ENCODE measurements at regions not wholly inside any gene's neighbourhood (a gene's known extent, or its start where the extent isn't known, plus 50 kb on each side); places are given as distances from the start of the nearest gene placed in this dataset.
"Not testable (repeated sequence)": the region's sequence is repeated elsewhere in the genome, so short reads cannot be mapped to it uniquely, and the experiment has no call there.

DNA sequence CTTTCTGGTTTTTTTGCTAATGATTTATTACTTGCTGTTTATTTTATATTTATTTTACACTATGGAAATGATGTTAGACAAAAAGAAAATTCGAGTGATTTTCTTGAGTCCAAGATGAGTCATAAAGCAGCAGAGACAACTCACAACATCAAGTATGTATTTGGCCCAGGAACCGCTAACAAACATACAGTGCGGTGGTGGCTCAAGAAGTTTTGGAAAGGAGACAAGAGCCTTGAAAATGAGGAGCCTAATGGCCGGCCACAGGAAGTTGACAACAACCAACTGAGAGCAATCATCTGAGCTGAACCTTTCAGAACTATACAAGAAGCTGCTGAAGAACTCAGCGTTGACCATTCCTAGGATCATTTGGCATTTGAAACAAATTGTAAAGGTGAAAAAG, 594.1 kb downstream of the SATB2 start:
- H3K27me3 ChIP-seq (ENCODE audit: control insufficient read depth, insufficient read depth, low read length) = no peaks in the 10 kb centered on the region
- H3K4me3 ChIP-seq (ENCODE audit: low read length) = no peak overlapping the region
- no peaks in the 10 kb centered on the region for H3K9me3 ChIP-seq (replicated peaks; ENCODE audit: low read length)
- H3K36me3 ChIP-seq (ENCODE audit: insufficient read depth, low read length) = no peaks in the 10 kb centered on the region
- H3K4me2 ChIP-seq (ENCODE audit: low read length) = no peak overlapping the region
- no peaks in the 10 kb centered on the region for H3K4me1 ChIP-seq (ENCODE audit: control insufficient read depth, insufficient read depth, low read length)
- no peak overlapping the region for H3K9ac ChIP-seq (ENCODE audit: low read depth, low read length)

DNA sequence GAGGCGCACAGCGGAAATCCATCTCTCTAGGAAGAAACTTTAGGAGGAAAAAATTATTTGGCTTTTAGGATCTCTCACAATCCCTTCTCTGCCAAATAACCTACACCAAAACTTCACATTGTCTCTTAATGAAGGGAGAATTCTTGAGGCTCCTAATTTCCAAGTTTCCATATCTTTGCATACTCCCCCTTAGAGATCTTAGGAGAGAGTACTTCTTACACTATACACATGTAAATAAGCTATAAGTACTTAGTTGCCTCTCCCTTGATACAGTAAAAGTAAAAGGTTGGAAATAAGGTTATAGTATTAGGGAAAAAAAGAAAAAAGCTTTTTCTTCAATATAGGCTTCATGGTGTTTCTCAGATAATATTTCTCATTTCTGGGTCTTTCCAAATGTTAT, 596.7 kb downstream of the SATB2 start:
- H3K4me3 ChIP-seq (ENCODE audit: low read length) = no peak overlapping the region
- H3K4me1 ChIP-seq (ENCODE audit: control insufficient read depth, insufficient read depth, low read length) = no peaks in the 10 kb centered on the region
- H3K9ac ChIP-seq (ENCODE audit: low read depth, low read length) = no peak overlapping the region
- H3K27me3 ChIP-seq (ENCODE audit: control insufficient read depth, insufficient read depth, low read length) = no peaks in the 10 kb centered on the region
- no peaks in the 10 kb centered on the region for H3K9me3 ChIP-seq (replicated peaks; ENCODE audit: low read length)
- H3K36me3 ChIP-seq (ENCODE audit: insufficient read depth, low read length) = no peaks in the 10 kb centered on the region
- H3K4me2 ChIP-seq (ENCODE audit: low read length) = no peak overlapping the region

DNA sequence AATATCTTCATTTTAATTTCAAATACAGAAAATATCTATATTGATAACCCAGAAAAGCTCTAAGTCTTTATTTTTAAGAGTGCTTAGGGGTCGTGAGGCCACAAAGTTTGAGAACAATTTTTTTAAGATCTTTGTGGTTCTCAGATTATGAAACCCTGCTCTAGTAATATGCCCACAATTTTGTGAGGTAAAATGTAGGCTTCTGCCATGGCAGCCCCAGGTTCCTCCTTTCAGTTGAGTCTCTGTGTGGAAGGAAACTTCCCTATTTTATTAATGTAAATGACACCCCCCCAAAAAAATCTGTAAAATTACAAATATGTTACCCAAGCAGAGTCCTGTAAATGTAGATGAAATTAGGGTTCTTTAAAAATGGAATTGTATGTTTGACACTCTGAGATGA, 600.5 kb downstream of the SATB2 start:
- Histone ChIP-seq H3K4me1 (ENCODE audit: control insufficient read depth, insufficient read depth, low read length) (no peaks in the 10 kb centered on the region), H3K9me3 (replicated peaks; ENCODE audit: low read length) (no peaks in the 10 kb centered on the region), H3K4me2 (ENCODE audit: low read length) (no peak overlapping the region), H3K27me3 (ENCODE audit: control insufficient read depth, insufficient read depth, low read length) (no peaks in the 10 kb centered on the region), H3K9ac (ENCODE audit: low read depth, low read length) (no peak overlapping the region), H3K36me3 (ENCODE audit: insufficient read depth, low read length) (no peaks in the 10 kb centered on the region), H3K4me3 (ENCODE audit: low read length) (no peak overlapping the region)

DNA sequence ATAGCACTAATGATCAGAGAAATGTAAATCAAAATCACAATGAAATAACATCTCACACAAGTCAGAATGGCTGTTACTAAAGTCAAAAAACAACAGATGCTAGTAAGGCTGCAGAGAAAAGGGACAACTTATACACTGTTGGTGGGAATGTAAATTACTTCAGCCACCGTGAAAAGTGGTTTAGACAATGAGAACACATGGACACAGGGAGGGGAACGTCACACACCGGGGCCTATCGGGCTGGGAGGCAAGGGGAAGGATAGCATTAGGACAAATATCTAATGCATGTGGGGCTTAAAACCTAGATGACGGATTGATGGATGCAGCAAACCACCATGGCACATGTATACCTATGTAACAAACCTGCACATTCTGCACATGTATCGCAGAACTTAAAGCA, 602.0 kb downstream of the SATB2 start:
- H3K9me3 ChIP-seq (replicated peaks; ENCODE audit: low read length); H3K4me1 ChIP-seq (ENCODE audit: control insufficient read depth, insufficient read depth, low read length); H3K36me3 ChIP-seq (ENCODE audit: insufficient read depth, low read length): not testable (repeated sequence)

DNA sequence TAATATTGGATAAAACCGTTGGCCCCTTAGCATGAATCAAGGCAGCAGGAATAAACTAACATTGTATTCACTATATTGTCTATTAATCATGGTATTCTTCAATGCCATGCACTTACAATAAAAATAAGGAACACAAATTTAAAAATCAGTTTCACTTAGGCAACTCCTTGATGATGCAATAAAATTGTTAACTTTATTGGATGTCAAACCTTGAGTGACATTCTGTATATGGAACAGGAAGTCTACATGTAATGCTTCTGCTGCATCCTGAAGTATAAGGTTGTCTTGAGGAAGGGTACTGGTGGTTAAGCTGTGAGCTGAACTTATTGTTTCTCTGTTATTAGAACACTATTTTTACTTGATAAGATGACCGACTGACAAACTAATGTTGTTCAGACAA, 605.5 kb downstream of the SATB2 start:
- H3K9ac ChIP-seq (ENCODE audit: low read depth, low read length) = no peak overlapping the region
- H3K4me2 ChIP-seq (ENCODE audit: low read length) = no peak overlapping the region
- no peaks in the 10 kb centered on the region for H3K4me1 ChIP-seq (ENCODE audit: control insufficient read depth, insufficient read depth, low read length)
- no peaks in the 10 kb centered on the region for H3K27me3 ChIP-seq (ENCODE audit: control insufficient read depth, insufficient read depth, low read length)
- H3K4me3 ChIP-seq (ENCODE audit: low read length) = no peak overlapping the region
- H3K9me3 ChIP-seq (replicated peaks; ENCODE audit: low read length) = no peaks in the 10 kb centered on the region
- H3K36me3 ChIP-seq (ENCODE audit: insufficient read depth, low read length) = no peaks in the 10 kb centered on the region

More for the DNA sequence above, 602.0 kb downstream of the SATB2 start:
- H3K27me3 ChIP-seq (ENCODE audit: control insufficient read depth, insufficient read depth, low read length); H3K4me3 ChIP-seq (ENCODE audit: low read length); H3K4me2 ChIP-seq (ENCODE audit: low read length); H3K9ac ChIP-seq (ENCODE audit: low read depth, low read length): not testable (repeated sequence)

DNA sequence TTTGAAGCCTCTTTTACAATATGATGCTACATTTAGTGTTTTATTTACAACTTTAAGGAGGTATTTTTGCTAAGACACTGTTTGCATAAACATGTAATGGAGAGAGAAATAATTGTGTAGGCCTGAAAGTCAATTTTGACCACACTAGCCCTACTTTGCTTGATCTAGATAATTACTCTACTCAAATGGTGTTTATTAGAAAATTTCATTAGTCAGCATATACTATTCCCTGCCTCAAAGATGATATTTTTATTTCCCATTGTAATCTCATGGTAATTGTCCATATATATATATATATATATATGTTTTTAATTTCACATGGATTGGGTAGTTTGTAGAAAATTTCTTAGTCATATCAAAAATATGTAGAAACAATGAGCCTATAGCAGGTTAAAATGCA, 632.2 kb downstream of the SATB2 start:
- Histone ChIP-seq H3K4me3 (ENCODE audit: low read length) (no peak overlapping the region), H3K9ac (ENCODE audit: low read depth, low read length) (no peak overlapping the region), H3K9me3 (replicated peaks; ENCODE audit: low read length) (no peaks in the 10 kb centered on the region), H3K4me1 (ENCODE audit: control insufficient read depth, insufficient read depth, low read length) (no peaks in the 10 kb centered on the region), H3K27me3 (ENCODE audit: control insufficient read depth, insufficient read depth, low read length) (no peaks in the 10 kb centered on the region), H3K4me2 (ENCODE audit: low read length) (no peak overlapping the region), H3K36me3 (ENCODE audit: insufficient read depth, low read length) (no peaks in the 10 kb centered on the region)

DNA sequence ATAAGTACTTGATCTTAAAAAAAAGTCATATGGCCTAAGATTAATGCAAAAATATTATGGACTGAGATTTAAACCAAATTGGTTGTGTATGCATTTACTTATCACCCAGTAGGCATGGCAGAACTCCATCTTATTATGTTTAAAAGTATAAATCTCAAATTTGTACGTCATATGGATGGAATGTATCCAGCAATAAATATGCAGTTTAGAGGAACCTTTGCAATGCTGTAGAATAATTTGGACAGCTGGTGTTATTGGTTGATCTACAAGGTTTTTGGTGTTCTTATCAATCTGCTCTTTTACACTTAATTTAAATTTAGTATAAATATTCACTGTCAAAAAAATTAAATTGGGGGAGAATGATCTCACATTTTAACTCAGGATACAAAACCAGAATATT, 640.2 kb downstream of the SATB2 start:
- no peaks in the 10 kb centered on the region for H3K27me3 ChIP-seq (ENCODE audit: control insufficient read depth, insufficient read depth, low read length)
- no peak overlapping the region for H3K4me3 ChIP-seq (ENCODE audit: low read length)
- H3K4me1 ChIP-seq (ENCODE audit: control insufficient read depth, insufficient read depth, low read length) = no peaks in the 10 kb centered on the region
- no peaks in the 10 kb centered on the region for H3K36me3 ChIP-seq (ENCODE audit: insufficient read depth, low read length)
- no peak overlapping the region for H3K9ac ChIP-seq (ENCODE audit: low read depth, low read length)
- H3K9me3 ChIP-seq (replicated peaks; ENCODE audit: low read length) = no peaks in the 10 kb centered on the region
- H3K4me2 ChIP-seq (ENCODE audit: low read length) = no peak overlapping the region

DNA sequence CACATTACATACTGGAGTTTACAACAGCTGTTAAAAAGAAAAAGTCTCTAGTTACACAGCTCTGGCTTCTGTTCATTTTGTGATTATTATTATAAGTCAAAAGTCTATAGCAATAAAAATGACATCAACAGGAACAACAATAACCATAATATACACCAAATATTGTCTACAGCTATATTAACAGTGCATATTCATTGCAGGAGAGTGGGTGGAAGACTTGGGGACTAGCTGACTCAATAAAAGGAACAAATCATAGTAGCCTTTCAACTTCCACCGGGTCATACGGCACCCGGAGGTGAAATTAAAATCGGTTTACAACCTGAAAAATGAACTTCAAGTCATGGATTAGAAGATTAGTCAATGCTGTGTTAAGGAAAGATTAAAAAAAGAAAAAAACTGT, 642.1 kb downstream of the SATB2 start:
- Histone ChIP-seq H3K4me2 (ENCODE audit: low read length) (no peak overlapping the region), H3K4me1 (ENCODE audit: control insufficient read depth, insufficient read depth, low read length) (no peaks in the 10 kb centered on the region), H3K4me3 (ENCODE audit: low read length) (no peak overlapping the region), H3K9ac (ENCODE audit: low read depth, low read length) (no peak overlapping the region), H3K27me3 (ENCODE audit: control insufficient read depth, insufficient read depth, low read length) (no peaks in the 10 kb centered on the region), H3K36me3 (ENCODE audit: insufficient read depth, low read length) (no peaks in the 10 kb centered on the region), H3K9me3 (replicated peaks; ENCODE audit: low read length) (no peaks in the 10 kb centered on the region)

DNA sequence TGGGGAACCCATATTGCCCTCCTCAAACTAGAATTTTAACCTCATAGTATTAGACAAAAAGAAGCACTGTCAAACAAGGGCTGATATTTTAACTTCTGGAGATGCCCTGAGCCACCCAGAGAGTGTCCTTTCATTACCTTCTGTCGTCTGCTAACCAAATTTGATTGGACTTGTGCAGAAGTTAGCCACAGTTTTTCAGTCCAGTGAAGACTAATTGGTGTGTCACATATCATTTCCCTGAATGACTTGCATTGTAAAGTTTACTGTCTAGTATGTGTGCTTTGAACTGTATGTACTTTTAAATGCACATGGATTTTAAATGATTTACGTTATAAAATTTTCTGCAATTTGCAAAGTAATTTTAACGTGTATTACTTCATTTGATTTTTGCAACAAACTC, 646.5 kb downstream of the SATB2 start:
- Histone ChIP-seq H3K4me2 (ENCODE audit: low read length) (no peak overlapping the region), H3K36me3 (ENCODE audit: insufficient read depth, low read length) (no peaks in the 10 kb centered on the region), H3K9me3 (replicated peaks; ENCODE audit: low read length) (no peaks in the 10 kb centered on the region), H3K9ac (ENCODE audit: low read depth, low read length) (no peak overlapping the region), H3K4me1 (ENCODE audit: control insufficient read depth, insufficient read depth, low read length) (peaks cover 6% of the 10 kb centered on the region), H3K27me3 (ENCODE audit: control insufficient read depth, insufficient read depth, low read length) (no peaks in the 10 kb centered on the region), H3K4me3 (ENCODE audit: low read length) (no peak overlapping the region)

DNA sequence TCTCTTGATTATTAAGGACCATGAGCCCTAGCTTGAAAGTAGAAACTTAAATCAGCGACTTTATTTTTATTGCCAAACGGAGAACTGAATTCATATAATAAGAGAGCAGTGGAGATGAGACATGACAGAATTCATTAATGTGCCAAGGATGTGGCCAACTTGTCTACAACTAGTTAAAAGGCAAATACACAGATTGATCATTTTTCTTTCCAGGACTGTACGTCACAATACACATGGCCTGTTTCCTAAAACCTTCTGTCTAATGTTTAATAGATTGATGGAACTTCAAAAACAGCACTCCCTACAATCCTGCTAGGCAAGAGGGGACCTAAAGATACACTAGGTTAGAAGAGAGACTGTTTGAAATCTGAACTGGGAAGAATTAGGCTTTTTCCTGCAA, 647.8 kb downstream of the SATB2 start:
- Histone ChIP-seq H3K4me3 (ENCODE audit: low read length) (no peak overlapping the region), H3K9me3 (replicated peaks; ENCODE audit: low read length) (no peaks in the 10 kb centered on the region), H3K4me1 (ENCODE audit: control insufficient read depth, insufficient read depth, low read length) (peaks cover 6% of the 10 kb centered on the region), H3K27me3 (ENCODE audit: control insufficient read depth, insufficient read depth, low read length) (no peaks in the 10 kb centered on the region), H3K4me2 (ENCODE audit: low read length) (no peak overlapping the region), H3K9ac (ENCODE audit: low read depth, low read length) (no peak overlapping the region), H3K36me3 (ENCODE audit: insufficient read depth, low read length) (no peaks in the 10 kb centered on the region)

DNA sequence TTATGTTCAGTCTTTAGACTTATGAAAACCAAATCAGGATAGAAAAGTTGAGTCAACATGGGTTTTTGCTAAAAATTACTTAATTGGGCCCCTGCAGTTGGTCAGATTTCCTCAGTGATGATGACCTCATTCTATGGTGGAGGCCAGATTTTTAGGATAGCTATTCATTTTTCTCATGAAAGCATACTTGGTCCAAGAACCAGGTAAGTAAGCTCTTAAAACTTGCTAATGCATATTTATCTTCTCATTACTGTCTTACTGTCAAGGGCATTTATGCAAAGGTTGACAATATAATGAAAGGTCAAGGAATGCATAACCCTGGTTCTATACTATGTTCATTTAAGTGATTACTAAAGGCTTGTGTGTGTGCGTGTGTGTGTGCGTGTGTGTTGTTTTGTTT, 650.6 kb downstream of the SATB2 start:
- no peaks in the 10 kb centered on the region for H3K36me3 ChIP-seq (ENCODE audit: insufficient read depth, low read length)
- no peak overlapping the region for H3K9ac ChIP-seq (ENCODE audit: low read depth, low read length)
- no peak overlapping the region for H3K4me3 ChIP-seq (ENCODE audit: low read length)

DNA sequence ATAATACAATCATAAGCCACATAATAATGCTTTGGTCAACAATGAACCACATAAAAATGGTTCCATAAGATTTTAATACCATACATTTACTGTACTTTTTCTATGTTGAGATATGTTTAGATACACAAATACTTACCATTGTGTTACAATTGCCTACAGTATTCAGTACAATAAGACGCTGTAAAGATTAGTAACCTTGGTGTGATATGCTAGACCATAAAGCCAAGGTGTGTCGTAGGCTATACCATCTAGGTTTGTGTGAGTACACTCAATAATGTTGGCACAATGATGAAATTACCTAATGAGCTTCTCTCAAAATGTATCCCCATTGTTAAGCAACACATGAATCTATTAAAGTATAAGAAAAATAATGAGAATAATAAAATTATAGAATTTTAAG, 662.3 kb downstream of the SATB2 start:
- H3K9me3 ChIP-seq (replicated peaks; ENCODE audit: low read length) = no peaks in the 10 kb centered on the region
- no peaks in the 10 kb centered on the region for H3K4me1 ChIP-seq (ENCODE audit: control insufficient read depth, insufficient read depth, low read length)
- no peaks in the 10 kb centered on the region for H3K36me3 ChIP-seq (ENCODE audit: insufficient read depth, low read length)
- H3K9ac ChIP-seq (ENCODE audit: low read depth, low read length) = no peak overlapping the region
- no peaks in the 10 kb centered on the region for H3K27me3 ChIP-seq (ENCODE audit: control insufficient read depth, insufficient read depth, low read length)
- H3K4me2 ChIP-seq (ENCODE audit: low read length) = no peak overlapping the region
- H3K4me3 ChIP-seq (ENCODE audit: low read length) = no peak overlapping the region

More for the DNA sequence above, 650.6 kb downstream of the SATB2 start:
- H3K4me2 ChIP-seq (ENCODE audit: low read length) = no peak overlapping the region
- H3K4me1 ChIP-seq (ENCODE audit: control insufficient read depth, insufficient read depth, low read length) = peaks cover 6% of the 10 kb centered on the region
- H3K9me3 ChIP-seq (replicated peaks; ENCODE audit: low read length) = no peaks in the 10 kb centered on the region
- no peaks in the 10 kb centered on the region for H3K27me3 ChIP-seq (ENCODE audit: control insufficient read depth, insufficient read depth, low read length)

Measured in skeletal muscle satellite cell (primary cell).